ENCODE measurements at regions not wholly inside any gene's neighbourhood (a gene's known extent, or its start where the extent isn't known, plus 50 kb on each side); places are given as distances from the start of the nearest gene placed in this dataset.
A peak's percentile ranks its signal among the peaks of the same experiment; 100 is the strongest.

- no peak for DNase-seq (ENCODE audit: low read depth, low spot score)
These were observed 69.0 kb upstream of the THY1 start for GRCh38 chr11:119491753-119492510.

- no peak for DNase-seq (ENCODE audit: low read depth, low spot score)
These were observed 67.5 kb upstream of the THY1 start for GRCh38 chr11:119490253-119491006.

GRCh38 chr11:119489087-119489486 lies 66.1 kb upstream of the THY1 start:
- no peak for DNase-seq (ENCODE audit: low read depth, low spot score)

- no peak for DNase-seq (ENCODE audit: low read depth, low spot score)
These were observed 65.5 kb upstream of the THY1 start for GRCh38 chr11:119488256-119488995.

- DNase-seq (ENCODE audit: low read depth, low spot score) = no peak
These were observed 63.8 kb upstream of the THY1 start for GRCh38 chr11:119486691-119487259.

- no peak for DNase-seq (ENCODE audit: low read depth, low spot score)
These were observed 63.0 kb upstream of the THY1 start for GRCh38 chr11:119486016-119486415.

- DNase-seq (ENCODE audit: low read depth, low spot score) = no peak
These were observed 62.0 kb upstream of the THY1 start for GRCh38 chr11:119484741-119485605.

GRCh38 chr11:119483881-119484371 lies 61.0 kb upstream of the THY1 start:
- DNase-seq (ENCODE audit: low read depth, low spot score) = no peak

GRCh38 chr11:119483341-119483880 lies 60.4 kb upstream of the THY1 start:
- no peak for DNase-seq (ENCODE audit: low read depth, low spot score)

- no peak for DNase-seq (ENCODE audit: low read depth, low spot score)
These were observed 59.6 kb upstream of the THY1 start for GRCh38 chr11:119482521-119483011.

- no peak for DNase-seq (ENCODE audit: low read depth, low spot score)
These were observed 58.9 kb upstream of the THY1 start for GRCh38 chr11:119481667-119482400.

- peak; percentile 26 for DNase-seq (ENCODE audit: low read depth, low spot score)
These were observed 58.2 kb upstream of the THY1 start for GRCh38 chr11:119481021-119481666.

GRCh38 chr11:119480380-119481020 lies 57.5 kb upstream of the THY1 start:
- no peak for DNase-seq (ENCODE audit: low read depth, low spot score)

- DNase-seq (ENCODE audit: low read depth, low spot score) = no peak
These were observed 56.8 kb upstream of the THY1 start for GRCh38 chr11:119479685-119480275.

- DNase-seq (ENCODE audit: low read depth, low spot score) = no peak
These were observed 55.8 kb upstream of the THY1 start for GRCh38 chr11:119478711-119479285.

GRCh38 chr11:119476666-119477331 lies 53.8 kb upstream of the THY1 start:
- DNase-seq (ENCODE audit: low read depth, low spot score) = no peak

- no peak for DNase-seq (ENCODE audit: low read depth, low spot score)
These were observed 53.1 kb upstream of the THY1 start for GRCh38 chr11:119476038-119476437.

Data from activated naive CD8-positive, alpha-beta T cell treated with anti-CD3 and anti-CD28 coated beads, Interleukin-2, amount 50 U/mL, for 16 hours (primary cell).